ENCODE measurements at regions not wholly inside any gene's neighbourhood (a gene's known extent, or its start where the extent isn't known, plus 50 kb on each side); places are given as distances from the start of the nearest gene placed in this dataset.
"Not testable (repeated sequence)": the region's sequence is repeated elsewhere in the genome, so short reads cannot be mapped to it uniquely, and the experiment has no call there.

GRCh38 chr7:136122026-136122425 lies 144.9 kb upstream of the MTPN start:
- peaks cover 2% of the 10 kb centered on the region; the same call in 1 of the 2 replicates for H3K27me3 Mint-ChIP-seq (ENCODE audit: insufficient read depth)
- no peaks in the 10 kb centered on the region; the same call in 1 of the 2 replicates for H3K9me3 Mint-ChIP-seq
- TF ChIP-seq CTCF (IDR thresholded peaks at IDR 0.05), result no peak
- no peak overlapping the region for H3K27ac Mint-ChIP-seq
- H3K36me3 Mint-ChIP-seq (ENCODE audit: low read depth), result no peaks in the 10 kb centered on the region
- no peak for DNase-seq
- H3K4me3 Mint-ChIP-seq, result no peak overlapping the region
- no peaks in the 10 kb centered on the region for H3K4me1 Mint-ChIP-seq (ENCODE audit: low read depth)

GRCh38 chr7:136117539-136117938 lies 140.4 kb upstream of the MTPN start:
- Mint-ChIP-seq H3K4me3 (no peak overlapping the region), H3K27me3 (ENCODE audit: insufficient read depth) (peaks cover 2% of the 10 kb centered on the region; the same call in 1 of the 2 replicates), H3K27ac (no peak overlapping the region), H3K36me3 (ENCODE audit: low read depth) (no peaks in the 10 kb centered on the region), H3K9me3 (no peaks in the 10 kb centered on the region), H3K4me1 (ENCODE audit: low read depth) (no peaks in the 10 kb centered on the region)
- DNase-seq, result no peak
- 0 out of 2 replicates have a peak, but pooled peaks have one; percentile 6 for TF ChIP-seq CTCF (IDR thresholded peaks at IDR 0.05)

- no peak for DNase-seq
- Mint-ChIP-seq H3K9me3 (no peaks in the 10 kb centered on the region), H3K4me3 (no peak overlapping the region), H3K27me3 (ENCODE audit: insufficient read depth) (peaks cover 2% of the 10 kb centered on the region), H3K4me1 (ENCODE audit: low read depth) (no peaks in the 10 kb centered on the region), H3K27ac (no peak overlapping the region), H3K36me3 (ENCODE audit: low read depth) (no peaks in the 10 kb centered on the region)
- TF ChIP-seq CTCF (IDR thresholded peaks at IDR 0.05), result no peak
These were observed 139.0 kb upstream of the MTPN start for GRCh38 chr7:136116186-136116585.

- H3K27me3 Mint-ChIP-seq (ENCODE audit: insufficient read depth), result peaks cover 2% of the 10 kb centered on the region
- TF ChIP-seq CTCF (IDR thresholded peaks at IDR 0.05), result peak; percentile 87
- H3K9me3 Mint-ChIP-seq, result no peaks in the 10 kb centered on the region
- H3K36me3 Mint-ChIP-seq (ENCODE audit: low read depth), result no peaks in the 10 kb centered on the region
- H3K27ac Mint-ChIP-seq, result no peak overlapping the region
- no peaks in the 10 kb centered on the region for H3K4me1 Mint-ChIP-seq (ENCODE audit: low read depth)
- H3K4me3 Mint-ChIP-seq, result no peak overlapping the region; the same call in 1 of the 2 replicates
- DNase-seq, result peak; percentile 25
These were observed 138.0 kb upstream of the MTPN start for GRCh38 chr7:136114966-136115762.

- not testable (repeated sequence) for H3K27ac Mint-ChIP-seq; H3K4me1 Mint-ChIP-seq (ENCODE audit: low read depth); H3K9me3 Mint-ChIP-seq; H3K4me3 Mint-ChIP-seq; DNase-seq; H3K36me3 Mint-ChIP-seq (ENCODE audit: low read depth); H3K27me3 Mint-ChIP-seq (ENCODE audit: insufficient read depth)
These were observed 137.3 kb upstream of the MTPN start for GRCh38 chr7:136114467-136114866.

GRCh38 chr7:136109037-136109436 lies 131.9 kb upstream of the MTPN start:
- not testable (repeated sequence) for H3K9me3 Mint-ChIP-seq; H3K27me3 Mint-ChIP-seq (ENCODE audit: insufficient read depth); H3K27ac Mint-ChIP-seq; H3K4me1 Mint-ChIP-seq (ENCODE audit: low read depth); H3K4me3 Mint-ChIP-seq; H3K36me3 Mint-ChIP-seq (ENCODE audit: low read depth); DNase-seq
